ELR (cell line): ENCODE measurements at regions not wholly inside any gene's neighbourhood (a gene's known extent, or its start where the extent isn't known, plus 50 kb on each side); places are given as distances from the start of the nearest gene placed in this dataset.
"Not testable (repeated sequence)": the region's sequence is repeated elsewhere in the genome, so short reads cannot be mapped to it uniquely, and the experiment has no call there.

Source experiments
- DNase-seq: peaks from one replicate; pipeline ENCODE4 v3.0.0-alpha.2; 2015; ENCODE audit warnings: low read depth

DNA sequence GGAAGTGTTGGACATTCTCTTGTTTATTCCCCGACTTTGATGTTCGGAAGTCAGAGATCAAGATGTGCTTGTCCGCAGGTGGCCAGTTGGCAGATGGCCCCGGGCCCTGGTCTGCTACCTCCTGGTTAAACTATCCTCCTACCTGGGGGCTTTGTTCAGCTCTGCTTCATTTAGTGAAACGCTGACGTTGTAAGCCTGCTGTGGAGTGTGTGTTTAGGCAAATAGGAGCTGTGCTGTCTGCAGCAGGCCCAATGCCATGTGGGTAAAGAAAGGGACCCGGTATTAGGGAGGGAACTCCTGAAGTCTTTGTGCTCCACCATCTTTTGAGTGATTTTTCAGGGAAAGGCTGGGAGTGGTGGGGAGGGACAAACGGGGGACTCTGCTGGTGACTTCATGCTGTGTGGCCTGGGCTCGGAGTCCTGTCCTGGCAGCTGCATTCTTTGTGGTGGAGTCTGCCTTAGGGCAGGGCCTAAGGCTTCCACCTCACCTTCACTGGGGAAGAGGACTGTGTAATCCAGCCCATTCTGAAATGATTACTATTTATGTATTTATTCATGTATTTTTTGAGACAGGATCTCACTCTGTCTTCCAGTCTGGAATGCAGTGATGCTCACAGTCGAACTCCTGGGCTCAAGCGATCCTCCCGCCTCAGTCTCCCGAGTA lies 171.1 kb upstream of the KLF6 start:
- peak; percentile 16 for DNase-seq

DNA sequence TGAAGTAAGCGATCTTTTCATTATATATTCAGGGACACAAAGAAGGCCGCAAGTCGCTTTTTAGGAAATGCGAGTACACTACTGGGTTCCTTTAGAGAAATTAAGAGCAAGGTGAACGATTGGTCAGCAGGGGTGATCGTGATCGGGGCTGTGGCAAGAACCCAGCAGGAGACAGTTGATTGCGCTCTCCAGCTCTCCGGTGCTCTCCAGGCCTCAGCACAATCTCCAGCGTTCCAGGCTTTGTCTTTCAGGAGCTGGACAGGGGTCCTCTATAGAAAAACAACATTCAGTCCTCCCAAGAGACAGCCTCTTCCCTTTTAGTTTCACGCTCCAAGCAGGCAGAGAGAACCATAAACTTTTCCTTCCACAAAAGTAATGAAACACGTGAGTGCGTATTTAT lies 170.5 kb upstream of the KLF6 start:
- DNase-seq: no peak

DNA sequence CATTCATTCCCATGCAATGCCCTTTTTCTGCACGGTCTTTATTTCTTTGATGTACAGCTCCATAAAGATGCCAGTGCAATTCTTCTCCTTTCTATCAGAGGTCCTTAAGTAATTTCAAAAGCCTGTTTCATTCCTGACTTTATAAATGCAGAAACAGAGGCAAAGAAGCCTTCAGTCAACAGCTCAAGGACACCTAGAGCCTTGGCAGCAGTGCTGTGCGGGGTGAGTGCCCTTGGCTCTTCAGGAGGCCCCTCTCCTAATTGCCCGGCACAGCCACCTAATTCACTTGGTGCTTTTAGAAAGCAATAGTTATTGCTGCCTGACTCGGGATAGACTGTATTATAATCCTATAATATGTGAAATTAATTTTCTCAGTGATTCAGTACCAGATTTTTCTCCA lies 169.6 kb upstream of the KLF6 start:
- DNase-seq: no peak

DNA sequence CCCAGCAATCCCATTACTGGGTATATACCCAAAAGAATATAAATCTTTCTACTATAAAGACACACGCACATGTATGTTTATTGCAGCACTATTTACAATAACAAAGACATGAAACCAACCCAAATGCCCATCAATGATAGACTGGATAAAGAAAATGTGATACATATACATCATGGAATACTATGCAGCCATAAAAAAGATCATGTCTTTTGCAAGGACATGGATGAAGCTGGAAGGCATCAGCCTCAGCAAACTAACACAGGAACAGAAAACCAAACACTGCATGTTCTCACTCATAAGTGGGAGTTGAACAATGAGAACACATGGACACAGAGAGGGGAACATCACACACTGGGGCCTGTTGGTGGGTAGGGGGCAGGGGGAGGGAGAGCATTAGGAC lies 169.0 kb upstream of the KLF6 start:
- not testable (repeated sequence) for DNase-seq

DNA sequence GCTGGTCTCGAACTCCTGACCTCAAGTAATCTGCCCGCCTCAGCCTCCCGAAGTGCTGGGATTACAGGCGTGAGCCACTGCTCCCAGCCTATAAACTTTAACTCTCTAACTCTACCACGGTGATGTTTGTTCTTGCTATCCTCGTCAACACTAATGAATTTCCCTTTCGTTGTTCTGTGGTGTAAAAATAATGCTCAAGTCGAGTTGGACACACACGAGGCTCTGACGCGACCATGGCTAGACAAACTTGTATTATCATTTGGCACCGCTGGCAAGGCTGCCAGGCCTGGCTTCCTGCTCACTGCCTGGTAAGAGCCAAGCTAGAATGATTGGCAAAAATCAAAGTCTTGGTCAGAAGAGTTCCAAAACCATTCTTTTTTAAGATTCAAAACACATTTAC lies 167.0 kb upstream of the KLF6 start:
- DNase-seq: no peak

DNA sequence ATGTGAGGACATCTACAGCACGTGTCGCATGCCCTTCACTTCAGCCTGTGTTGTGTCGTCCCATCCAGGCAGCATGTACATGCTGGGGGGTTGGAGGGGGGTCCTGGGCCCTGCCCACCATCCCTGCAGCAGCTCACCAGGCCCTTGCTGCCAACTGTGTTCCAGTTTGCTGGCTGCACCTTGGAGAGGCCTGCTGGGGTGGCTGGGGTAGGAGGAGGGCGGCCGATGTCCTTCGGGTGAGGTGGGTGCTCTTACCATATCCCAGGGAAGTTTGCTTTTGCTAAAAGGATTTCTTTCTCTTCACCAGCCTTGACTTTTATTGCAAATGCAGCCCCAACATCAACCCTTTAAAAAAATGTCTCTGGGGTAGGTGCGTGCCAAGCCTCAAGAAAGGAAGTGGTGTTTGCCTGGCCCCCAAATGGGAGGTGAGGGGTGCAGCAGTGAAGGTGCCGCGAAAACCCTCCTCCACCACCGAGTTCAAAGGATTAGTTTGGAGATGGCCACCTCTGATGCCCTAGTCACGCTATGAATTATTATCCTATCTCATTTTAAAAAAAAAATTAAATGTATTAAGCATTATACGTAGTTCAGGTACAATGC lies 165.8 kb upstream of the KLF6 start:
- DNase-seq: no peak

DNA sequence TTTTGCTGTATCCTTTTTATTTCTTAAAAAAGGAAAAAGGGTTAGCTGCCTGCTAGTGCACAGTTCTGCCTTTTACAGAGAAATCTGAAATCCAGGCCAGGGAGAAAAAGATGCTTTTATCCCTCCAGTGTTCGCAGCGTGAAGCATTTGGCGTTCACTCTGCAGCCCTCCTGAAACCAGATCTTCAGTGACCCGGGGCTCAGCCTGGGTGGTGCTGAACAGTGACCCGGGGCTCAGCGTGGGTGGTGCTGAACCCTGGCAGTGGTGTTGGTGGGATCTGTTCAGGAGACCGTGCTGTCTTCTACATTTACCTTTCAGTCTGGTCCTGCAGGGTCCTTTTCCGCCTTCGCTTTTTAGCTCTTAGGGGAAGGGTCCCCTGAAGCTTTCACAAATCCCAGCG lies 164.7 kb upstream of the KLF6 start:
- no peak for DNase-seq

DNA sequence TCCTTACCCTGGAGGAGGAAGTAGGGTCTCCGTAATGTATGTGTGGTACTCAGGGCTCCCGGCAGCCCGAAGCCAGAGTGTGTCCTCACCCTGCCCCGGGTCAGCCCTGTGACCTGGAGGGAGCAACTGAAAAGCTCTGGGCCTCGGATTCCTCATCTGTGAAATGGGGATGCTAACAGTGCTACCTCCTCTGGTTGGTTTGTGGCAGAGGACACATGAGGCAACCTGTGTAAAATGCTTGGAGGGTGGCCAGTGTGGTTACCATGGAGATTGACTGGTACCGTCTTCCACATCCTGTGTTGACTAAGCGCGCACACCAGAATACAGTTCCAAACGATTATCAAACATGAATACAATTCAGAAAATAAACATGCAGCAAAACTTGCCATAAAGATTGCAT lies 163.8 kb upstream of the KLF6 start:
- peak; percentile 75 for DNase-seq

DNA sequence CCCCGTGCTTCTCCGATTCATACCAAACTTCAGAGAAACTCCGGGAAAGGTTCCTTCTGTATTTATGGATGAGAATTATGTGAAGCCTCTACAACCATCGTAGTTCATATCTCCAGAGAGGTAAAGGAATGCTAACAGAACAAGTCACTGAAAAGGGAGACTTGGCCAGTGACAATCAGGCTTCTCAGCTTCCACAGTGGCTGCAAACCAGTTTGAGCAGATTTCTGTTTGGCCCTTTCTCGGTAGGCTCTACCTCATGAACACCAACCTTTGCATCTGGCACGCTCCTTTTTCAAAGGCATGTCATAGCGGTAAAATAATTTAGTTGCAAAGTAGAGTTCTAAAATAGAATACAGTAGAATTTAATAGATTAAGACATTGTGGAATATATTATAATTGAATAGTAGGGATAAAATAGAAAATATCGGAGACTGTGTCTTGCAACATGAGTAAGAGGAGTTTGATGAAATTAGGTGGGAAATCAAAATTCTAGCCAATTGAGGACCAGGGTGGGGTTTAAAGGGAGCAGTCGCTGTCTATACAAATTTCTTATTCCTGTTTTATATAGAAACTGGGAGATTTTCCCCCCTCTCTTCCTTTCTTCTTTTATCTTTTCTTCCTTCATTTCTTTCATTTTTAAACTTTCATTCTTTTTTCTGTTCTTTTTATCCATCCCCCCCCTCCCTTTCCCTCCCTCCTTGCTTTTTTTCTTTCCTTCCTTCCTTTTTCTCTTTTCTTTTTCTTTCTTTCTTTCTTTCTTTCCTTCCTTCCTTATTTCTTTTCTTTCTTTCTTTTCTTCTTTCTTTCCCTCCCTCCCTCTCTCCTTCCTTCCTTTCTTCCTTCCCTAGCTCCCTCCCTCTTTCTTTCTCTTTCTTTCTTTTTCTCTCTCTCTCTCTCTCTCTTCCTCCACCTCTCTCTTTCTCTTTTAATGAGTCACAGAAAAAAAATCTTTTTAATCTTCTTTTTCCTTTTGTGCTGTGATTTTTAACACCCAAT lies 161.5 kb upstream of the KLF6 start:
- no peak for DNase-seq

DNA sequence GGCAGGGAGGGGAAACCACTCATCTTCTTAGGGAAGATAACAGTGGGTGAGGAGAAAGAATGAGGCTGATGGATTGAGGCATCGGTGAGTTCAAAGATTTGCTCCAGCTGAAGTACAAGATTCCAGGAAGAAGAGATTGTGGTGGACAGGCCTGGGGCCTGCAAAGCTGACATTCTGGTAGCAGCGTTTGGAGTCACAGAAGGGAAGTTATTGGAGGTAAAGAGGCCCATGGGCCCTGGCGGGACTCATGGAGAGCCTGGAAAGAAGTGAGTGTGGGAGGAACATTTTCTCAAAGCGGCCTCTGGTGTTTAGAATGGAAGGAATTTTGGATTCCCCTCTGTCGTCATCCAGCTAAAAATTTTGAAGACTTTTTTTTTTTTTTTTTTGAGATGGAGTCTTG lies 160.0 kb upstream of the KLF6 start:
- no peak for DNase-seq

DNA sequence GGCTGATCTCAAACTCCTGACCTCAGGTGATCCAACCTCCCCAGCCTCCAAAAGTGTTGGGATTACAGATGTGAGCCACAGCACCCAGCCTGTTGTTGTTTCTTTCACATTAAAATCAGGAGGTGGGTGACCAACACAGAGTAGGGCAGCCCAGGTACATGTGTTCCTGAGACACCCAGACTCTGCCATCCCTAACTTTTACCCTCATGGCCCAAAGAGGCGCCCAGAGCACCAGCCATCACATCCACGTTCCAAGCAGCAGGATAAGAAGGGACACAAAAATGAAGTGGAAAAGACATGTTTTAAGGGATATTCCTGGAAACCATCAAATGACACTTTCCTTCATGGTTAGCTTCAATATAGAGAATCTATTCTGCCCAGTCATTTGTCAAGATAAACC lies 159.6 kb upstream of the KLF6 start:
- no peak for DNase-seq

DNA sequence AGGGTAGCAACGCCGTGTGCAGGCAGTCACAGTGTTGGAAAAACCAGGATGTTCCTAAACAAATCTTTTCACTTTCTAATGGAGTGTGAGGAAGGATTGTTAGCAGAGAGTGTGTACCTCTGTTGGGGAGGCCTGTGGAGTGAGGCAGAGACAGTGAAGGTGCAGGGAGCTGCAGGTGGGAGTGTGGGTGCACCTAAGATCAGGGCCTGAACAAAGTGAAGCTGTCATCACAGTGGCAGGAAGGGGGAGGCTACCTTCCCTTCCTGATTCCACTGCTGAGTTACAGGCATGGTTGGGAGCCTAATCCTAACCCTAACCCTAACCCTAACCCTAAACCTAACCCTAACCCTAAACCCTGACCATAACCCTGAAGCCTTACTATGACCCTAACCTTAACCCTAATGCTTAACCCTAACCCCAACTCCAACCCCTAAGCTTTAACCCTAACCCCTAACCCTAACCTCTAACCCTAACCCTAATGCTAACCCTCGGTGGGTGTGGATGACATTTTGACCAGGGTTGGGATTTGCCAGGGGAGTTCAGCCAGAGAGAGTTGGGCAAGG lies 158.8 kb upstream of the KLF6 start:
- DNase-seq: no peak

DNA sequence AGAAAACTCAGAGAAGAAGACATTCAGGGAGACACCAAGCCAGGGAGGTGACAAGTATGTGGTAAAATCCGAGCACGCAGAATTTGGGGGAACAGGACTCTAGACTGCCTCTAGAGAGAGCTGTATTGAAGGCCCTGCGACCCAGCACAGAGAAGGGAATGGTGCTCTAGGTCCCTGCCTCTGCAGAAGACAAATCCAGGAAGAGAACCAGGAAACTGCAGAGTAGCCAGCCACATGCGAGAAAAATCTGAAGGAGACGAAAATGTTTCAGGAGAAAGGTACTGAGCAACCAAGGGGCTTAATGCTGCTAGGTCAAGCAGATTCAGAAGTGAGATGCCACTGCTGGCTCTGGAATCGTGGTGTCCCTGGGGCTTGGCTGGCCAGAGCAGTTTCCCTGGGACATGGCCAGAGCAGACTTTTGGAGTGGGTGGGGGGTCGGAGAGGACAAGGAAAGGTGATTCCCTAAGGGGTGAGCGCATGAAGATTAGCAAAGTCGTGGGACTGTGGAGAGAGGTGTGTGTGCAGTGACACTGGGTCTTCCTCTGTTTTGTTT lies 158.0 kb upstream of the KLF6 start:
- DNase-seq: no peak

DNA sequence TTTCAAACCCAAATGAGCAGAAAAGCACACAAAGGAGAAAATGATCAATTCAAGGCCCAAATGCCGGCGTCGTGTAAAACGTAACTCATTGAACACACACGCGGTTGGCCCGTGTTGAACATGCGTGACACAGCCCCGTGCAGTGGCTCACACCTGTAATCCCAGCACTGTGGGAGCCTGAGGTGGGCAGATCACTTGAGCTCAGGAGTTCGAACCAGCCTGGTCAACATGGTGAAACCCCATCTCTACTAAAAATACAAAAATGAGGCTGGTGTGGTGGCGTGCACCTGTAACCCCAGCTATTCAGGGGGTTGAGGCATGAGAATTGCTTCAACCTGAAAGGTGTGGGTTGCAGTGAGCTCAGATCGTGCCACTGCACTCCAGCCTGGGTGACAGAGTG lies 156.7 kb upstream of the KLF6 start:
- no peak for DNase-seq

DNA sequence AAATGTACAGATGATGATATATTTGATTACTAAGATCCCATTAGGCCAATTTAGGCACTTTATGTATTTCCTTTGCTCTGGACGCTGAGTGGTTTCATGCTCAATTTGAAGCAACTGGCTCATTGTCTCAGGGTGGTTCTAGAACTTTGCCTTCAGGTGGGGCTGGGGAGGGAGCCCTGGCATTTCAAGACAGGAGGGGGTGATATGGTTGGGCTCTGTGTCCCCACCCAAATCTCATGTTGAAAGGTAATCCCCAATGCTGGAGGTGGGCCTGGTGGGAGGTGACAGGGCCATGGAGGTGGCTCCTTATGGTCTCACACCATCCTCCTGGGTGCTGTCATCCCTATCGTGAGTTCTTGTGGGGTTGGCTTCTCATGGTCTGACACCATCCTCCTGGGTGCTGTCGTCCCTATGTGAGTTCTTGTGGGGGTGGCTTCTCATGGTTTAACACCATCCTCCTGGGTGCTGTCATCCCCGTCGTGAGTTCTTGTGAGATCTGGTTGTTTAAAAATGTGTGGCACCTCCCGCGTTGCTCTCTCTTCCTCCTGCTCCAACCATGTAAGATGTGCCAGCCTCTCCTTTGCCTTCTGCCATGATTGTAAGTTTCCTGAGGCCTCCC lies 151.5 kb upstream of the KLF6 start:
- DNase-seq: no peak

DNA sequence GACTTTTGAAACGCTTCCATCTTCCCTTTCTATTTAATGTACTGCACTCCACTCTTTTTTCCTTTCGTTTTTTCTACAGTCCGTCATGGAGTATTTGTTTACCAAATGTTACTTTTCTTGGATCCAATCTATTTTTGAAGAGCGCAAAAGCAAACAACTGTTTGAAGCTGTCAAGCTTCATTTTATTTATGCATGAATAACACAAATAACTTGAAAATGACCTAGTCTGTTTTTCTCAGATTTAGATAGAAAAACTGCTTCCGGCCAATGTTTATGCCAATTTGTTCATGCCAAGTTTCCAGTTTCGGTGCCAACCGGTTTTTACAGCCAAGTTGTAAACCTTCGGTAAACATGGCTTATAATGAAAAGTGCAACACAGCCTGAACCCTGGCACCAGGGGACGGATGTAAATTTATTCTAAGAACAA lies 150.9 kb upstream of the KLF6 start:
- DNase-seq: no peak

DNA sequence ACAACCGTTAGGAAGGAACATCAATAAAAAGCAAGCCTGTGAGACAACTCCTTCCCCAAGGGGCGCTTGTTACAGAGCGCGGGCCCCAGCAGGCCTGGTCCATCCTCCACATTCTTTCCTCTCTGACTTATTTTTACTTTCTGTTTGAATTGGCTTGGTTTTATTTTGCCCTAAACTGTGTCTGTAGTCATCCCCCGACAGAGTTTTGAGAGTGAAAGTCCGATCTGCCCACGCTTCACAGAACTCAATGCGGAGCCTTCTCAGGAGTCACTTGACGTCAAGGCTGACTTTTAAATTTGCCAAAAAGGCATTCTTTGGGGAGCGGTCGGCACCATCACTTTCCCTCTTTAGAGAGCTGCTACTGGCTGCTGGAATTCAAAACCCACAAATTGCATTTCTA lies 150.1 kb upstream of the KLF6 start:
- peak; percentile 51 for DNase-seq

DNA sequence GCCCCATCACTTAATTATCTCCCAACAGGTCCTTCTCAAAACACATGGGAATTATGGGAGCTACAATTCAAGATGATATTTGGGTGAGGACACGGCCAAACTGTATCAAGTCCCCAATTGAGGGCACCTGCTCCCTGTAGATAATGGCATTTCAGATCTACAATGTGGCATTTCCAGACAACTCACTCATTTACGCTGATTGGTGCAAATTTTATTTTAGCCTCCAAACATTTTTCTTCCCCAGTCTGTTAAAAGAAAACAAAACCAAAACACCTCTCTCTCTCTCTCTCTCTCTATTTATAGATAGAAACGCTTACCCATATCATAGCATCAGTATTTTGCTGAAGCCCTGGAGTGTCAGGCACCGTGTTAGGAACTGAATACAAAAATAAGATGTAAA lies 148.7 kb upstream of the KLF6 start:
- no peak for DNase-seq

DNA sequence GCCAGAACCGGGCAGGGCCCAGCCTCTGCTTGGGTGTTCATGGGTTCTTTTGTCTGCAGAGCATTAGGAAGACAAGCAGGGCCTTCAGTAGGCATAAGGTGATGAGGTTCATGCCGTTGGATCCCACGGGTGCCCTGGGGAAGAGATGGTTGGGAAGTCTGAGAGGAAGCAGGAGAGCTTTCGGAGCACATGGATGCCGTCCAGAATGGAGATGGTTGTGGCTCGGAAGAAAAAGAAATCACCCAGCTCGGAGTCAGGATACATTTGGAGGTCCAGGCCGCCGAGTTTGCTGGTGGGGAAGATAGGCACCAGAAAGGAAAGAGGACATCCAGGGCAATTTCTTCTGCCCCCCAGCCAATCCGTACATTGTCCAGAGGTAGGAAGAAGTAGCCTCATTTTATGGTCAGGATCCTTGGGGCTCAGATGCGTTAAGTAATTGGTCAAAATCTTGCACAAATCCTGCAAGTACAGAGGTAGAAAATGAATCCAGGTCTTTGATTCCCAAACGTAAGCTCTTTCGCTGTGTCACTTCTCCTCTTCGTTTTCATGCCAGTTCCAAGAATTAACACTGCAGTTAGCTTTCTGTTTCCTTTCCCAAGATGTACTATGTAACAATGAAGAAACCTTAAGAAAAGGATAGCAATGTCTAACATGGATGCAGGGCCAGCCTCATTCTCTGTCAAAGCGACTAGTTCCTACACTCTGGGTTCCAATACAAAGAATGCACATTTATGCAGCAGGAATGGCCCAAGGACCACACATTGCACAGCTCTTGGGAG lies 147.8 kb upstream of the KLF6 start:
- DNase-seq: no peak

DNA sequence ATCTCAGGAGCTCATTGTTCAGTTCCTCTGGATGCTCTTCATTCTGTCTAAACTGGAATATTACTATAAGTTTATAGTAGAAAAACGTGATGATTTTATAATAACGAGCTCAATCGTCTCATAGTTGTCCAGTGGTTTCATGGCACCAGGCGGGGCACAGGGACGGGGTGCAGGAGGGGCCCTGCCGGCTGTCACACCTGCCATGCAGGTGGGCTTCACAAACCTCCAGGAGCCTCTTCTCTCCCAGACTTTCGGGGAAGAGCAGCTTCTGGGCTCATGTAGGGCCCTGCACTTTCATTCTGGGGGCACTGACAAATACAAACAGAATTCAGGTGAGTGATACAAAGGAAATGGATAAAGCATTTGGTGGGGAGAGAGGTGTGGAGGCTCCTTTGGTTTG lies 146.9 kb upstream of the KLF6 start:
- DNase-seq: no peak

DNA sequence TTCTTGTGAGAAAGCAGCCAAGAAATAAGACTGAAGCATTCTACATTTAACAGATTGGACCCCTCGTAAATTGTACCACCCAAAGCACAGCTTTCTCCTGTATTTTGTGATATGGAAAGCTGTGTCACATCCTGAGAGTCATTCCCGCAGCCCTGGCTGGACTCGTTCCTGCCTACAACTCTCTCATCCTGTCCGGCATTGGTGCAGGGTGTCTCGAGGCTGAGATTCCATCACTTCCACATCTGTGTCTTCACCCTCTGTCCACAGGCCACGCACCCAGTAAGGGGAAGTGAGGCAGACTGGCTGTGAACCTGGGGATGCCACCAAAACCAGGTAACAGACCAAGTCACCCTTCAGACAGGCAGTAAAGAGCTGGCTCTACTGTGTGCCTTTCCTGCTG lies 146.2 kb upstream of the KLF6 start:
- DNase-seq: no peak
